ENCODE measurements at regions not wholly inside any gene's neighbourhood (a gene's known extent, or its start where the extent isn't known, plus 50 kb on each side); places are given as distances from the start of the nearest gene placed in this dataset.
A peak's percentile ranks its signal among the peaks of the same experiment; 100 is the strongest.

- WGBS, 2 experiments (ENCODE audit: low coverage in 1 of 2, low lambda C conversion rate in 2 of 2, missing lambda C conversion rate in 2 of 2) = 77 to 83% methylated on average over 3 of the region's 3 CpGs
- no peaks in the 10 kb centered on the region for H3K36me3 ChIP-seq (ENCODE audit: low read depth)
Observed at GRCh38 chr1:78765489-78765888, 115.9 kb downstream of the IFI44 start.

GRCh38 chr1:78779831-78780230 is 130.2 kb downstream of the IFI44 start:
- H3K4me1 ChIP-seq (ENCODE audit: insufficient read depth) = no peaks in the 10 kb centered on the region
- H3K36me3 ChIP-seq (ENCODE audit: low read depth) = no peaks in the 10 kb centered on the region
- no peaks in the 10 kb centered on the region for H3K9me2 ChIP-seq (ENCODE audit: insufficient read depth)
- H3K9ac ChIP-seq = no peak overlapping the region
- peak; percentile 30 for DNase-seq
- no peaks in the 10 kb centered on the region for H3K9me3 ChIP-seq (ENCODE audit: low read depth)
- in situ Hi-C loops (cut with MboI) = no loop called here
- WGBS, 2 experiments (ENCODE audit: low coverage in 1 of 2, low lambda C conversion rate in 2 of 2, missing lambda C conversion rate in 2 of 2) = 60 to 63% methylated on average over 2 of the region's 2 CpGs
- no peaks in the 10 kb centered on the region for H4K20me1 ChIP-seq (ENCODE audit: insufficient read depth)
- H3K27me3 ChIP-seq (replicated peaks; ENCODE audit: insufficient read depth) = no peaks in the 10 kb centered on the region
- no peak overlapping the region for H3K4me3 ChIP-seq
- H3K4me2 ChIP-seq (ENCODE audit: unreplicated experiment) = no peak overlapping the region
- H2AFZ ChIP-seq = no peak overlapping the region
- H3F3A ChIP-seq (ENCODE audit: insufficient read depth) = no peaks in the 10 kb centered on the region
- no peak for TF ChIP-seq EZH2phosphoT487 (IDR thresholded peaks at IDR 0.05; ENCODE audit: insufficient read depth, low read depth)
- no peak for TF ChIP-seq EZH2 (IDR thresholded peaks at IDR 0.05; ENCODE audit: insufficient read depth, poor library complexity, severe bottlenecking)
- H3K27ac ChIP-seq = no peak overlapping the region
- no peaks in the 10 kb centered on the region for H3K79me2 ChIP-seq (ENCODE audit: insufficient read depth)

More at GRCh38 chr1:78765489-78765888, 115.9 kb downstream of the IFI44 start:
- H3K4me3 ChIP-seq = no peak overlapping the region
- no peak overlapping the region for H3K4me2 ChIP-seq (ENCODE audit: unreplicated experiment)
- no peak overlapping the region for H2AFZ ChIP-seq
- no peaks in the 10 kb centered on the region for H4K20me1 ChIP-seq (ENCODE audit: insufficient read depth)
- peaks cover 4% of the 10 kb centered on the region for H3K9me3 ChIP-seq (ENCODE audit: low read depth)
- no peak overlapping the region for H3K27ac ChIP-seq
- TF ChIP-seq EZH2 (IDR thresholded peaks at IDR 0.05; ENCODE audit: insufficient read depth, poor library complexity, severe bottlenecking) = no peak
- TF ChIP-seq EZH2phosphoT487 (IDR thresholded peaks at IDR 0.05; ENCODE audit: insufficient read depth, low read depth) = no peak
- no peaks in the 10 kb centered on the region for H3K79me2 ChIP-seq (ENCODE audit: insufficient read depth)
- H3K27me3 ChIP-seq (replicated peaks; ENCODE audit: insufficient read depth) = no peaks in the 10 kb centered on the region
- no peak for DNase-seq
- in situ Hi-C loops (cut with MboI) = no loop called here
- H3K4me1 ChIP-seq (ENCODE audit: insufficient read depth) = no peaks in the 10 kb centered on the region
- no peaks in the 10 kb centered on the region for H3F3A ChIP-seq (ENCODE audit: insufficient read depth)
- H3K9me2 ChIP-seq (ENCODE audit: insufficient read depth) = no peaks in the 10 kb centered on the region; the same call in 1 of the 2 replicates
- H3K9ac ChIP-seq = no peak overlapping the region

DNA sequence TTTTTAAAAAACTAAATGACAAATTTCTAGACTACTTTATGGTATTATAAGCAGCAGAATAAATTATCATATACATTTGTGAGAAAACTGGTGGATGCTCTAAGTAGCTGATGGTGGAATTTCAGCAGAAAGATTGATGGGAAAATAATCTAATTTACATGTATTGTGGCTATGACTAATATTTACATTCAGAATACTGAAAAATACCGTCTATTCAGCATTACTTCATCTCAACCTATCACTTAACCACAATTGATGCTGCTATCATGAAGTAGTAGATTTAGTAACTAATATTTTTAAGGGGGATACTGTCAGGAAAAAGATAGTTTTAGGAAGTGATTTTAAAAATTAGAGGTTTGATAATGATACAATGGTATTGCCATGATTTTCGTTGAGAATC is 137.9 kb downstream of the IFI44 start:
- no peaks in the 10 kb centered on the region for H3K27me3 ChIP-seq (replicated peaks; ENCODE audit: insufficient read depth)
- no peak overlapping the region for H3K9ac ChIP-seq
- no peaks in the 10 kb centered on the region; the same call in 1 of the 2 replicates for H3K9me2 ChIP-seq (ENCODE audit: insufficient read depth)
- no peak for TF ChIP-seq EZH2phosphoT487 (IDR thresholded peaks at IDR 0.05; ENCODE audit: insufficient read depth, low read depth)
- H3K36me3 ChIP-seq (ENCODE audit: low read depth) = no peaks in the 10 kb centered on the region
- H3F3A ChIP-seq (ENCODE audit: insufficient read depth) = no peaks in the 10 kb centered on the region
- peaks cover 9% of the 10 kb centered on the region for H3K9me3 ChIP-seq (ENCODE audit: low read depth)
- WGBS, 2 experiments (ENCODE audit: low coverage in 1 of 2, low lambda C conversion rate in 2 of 2, missing lambda C conversion rate in 2 of 2) = 24 to 26% methylated on average over 2 of the region's 2 CpGs
- no peak for DNase-seq
- no peaks in the 10 kb centered on the region for H3K79me2 ChIP-seq (ENCODE audit: insufficient read depth)
- H3K4me1 ChIP-seq (ENCODE audit: insufficient read depth) = no peaks in the 10 kb centered on the region
- no peak overlapping the region for H2AFZ ChIP-seq
- H3K4me2 ChIP-seq (ENCODE audit: unreplicated experiment) = no peak overlapping the region
- no peak overlapping the region for H3K4me3 ChIP-seq
- no peak overlapping the region for H3K27ac ChIP-seq
- in situ Hi-C loops (cut with MboI) = no loop called here
- H4K20me1 ChIP-seq (ENCODE audit: insufficient read depth) = no peaks in the 10 kb centered on the region

DNA sequence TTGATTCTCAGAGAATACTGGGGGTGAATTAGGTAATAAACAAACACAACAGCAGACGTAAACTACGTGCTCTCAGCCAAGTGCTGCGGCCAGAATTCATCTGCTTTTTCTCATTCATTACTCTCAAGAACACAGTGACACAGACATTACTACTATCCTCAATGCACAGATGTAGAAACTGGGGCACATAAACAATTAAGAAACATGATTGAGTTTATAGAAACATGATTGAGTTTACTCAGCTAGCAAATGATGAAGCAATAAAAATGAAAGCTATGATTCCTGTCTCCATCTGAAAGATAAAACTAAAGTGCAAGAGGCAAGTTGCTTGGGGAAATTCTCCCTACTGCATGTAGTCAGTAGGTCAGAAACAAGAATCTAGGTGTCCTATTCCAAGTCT is 140.5 kb downstream of the IFI44 start:
- no peak overlapping the region for H3K9ac ChIP-seq
- no peaks in the 10 kb centered on the region for H4K20me1 ChIP-seq (ENCODE audit: insufficient read depth)
- H3F3A ChIP-seq (ENCODE audit: insufficient read depth) = no peaks in the 10 kb centered on the region
- in situ Hi-C loops (cut with MboI) = no loop called here
- no peak for TF ChIP-seq EZH2phosphoT487 (IDR thresholded peaks at IDR 0.05; ENCODE audit: insufficient read depth, low read depth)
- no peak for TF ChIP-seq EZH2 (IDR thresholded peaks at IDR 0.05; ENCODE audit: insufficient read depth, poor library complexity, severe bottlenecking)
- peak overlapping the region; percentile 26; the same call in 1 of the 2 replicates for H2AFZ ChIP-seq
- H3K4me1 ChIP-seq (ENCODE audit: insufficient read depth) = no peaks in the 10 kb centered on the region
- H3K79me2 ChIP-seq (ENCODE audit: insufficient read depth) = no peaks in the 10 kb centered on the region
- peaks cover 9% of the 10 kb centered on the region for H3K9me3 ChIP-seq (ENCODE audit: low read depth)
- no peaks in the 10 kb centered on the region for H3K36me3 ChIP-seq (ENCODE audit: low read depth)
- no peak overlapping the region for H3K4me2 ChIP-seq (ENCODE audit: unreplicated experiment)
- no peak overlapping the region for H3K27ac ChIP-seq
- no peak for DNase-seq
- no peaks in the 10 kb centered on the region; the same call in 1 of the 2 replicates for H3K9me2 ChIP-seq (ENCODE audit: insufficient read depth)
- no peak overlapping the region for H3K4me3 ChIP-seq
- WGBS, 2 experiments (ENCODE audit: low coverage in 1 of 2, low lambda C conversion rate in 2 of 2, missing lambda C conversion rate in 2 of 2) = 41 to 50% methylated on average over 3 of the region's 3 CpGs
- no peaks in the 10 kb centered on the region for H3K27me3 ChIP-seq (replicated peaks; ENCODE audit: insufficient read depth)

GRCh38 chr1:78792756-78793155 is 143.1 kb downstream of the IFI44 start:
- in situ Hi-C loops (cut with MboI) = no loop called here
- no peaks in the 10 kb centered on the region for H3K9me2 ChIP-seq (ENCODE audit: insufficient read depth)
- no peaks in the 10 kb centered on the region for H3K36me3 ChIP-seq (ENCODE audit: low read depth)
- 29 to 45% methylated on average over 1 of the region's 1 CpG for WGBS, 2 experiments (ENCODE audit: low coverage in 1 of 2, low lambda C conversion rate in 2 of 2, missing lambda C conversion rate in 2 of 2)
- no peaks in the 10 kb centered on the region for H3F3A ChIP-seq (ENCODE audit: insufficient read depth)
- no peaks in the 10 kb centered on the region for H3K79me2 ChIP-seq (ENCODE audit: insufficient read depth)
- H3K4me2 ChIP-seq (ENCODE audit: unreplicated experiment) = no peak overlapping the region
- H3K9ac ChIP-seq = no peak overlapping the region
- H3K27ac ChIP-seq = no peak overlapping the region
- no peaks in the 10 kb centered on the region for H4K20me1 ChIP-seq (ENCODE audit: insufficient read depth)
- no peaks in the 10 kb centered on the region for H3K4me1 ChIP-seq (ENCODE audit: insufficient read depth)
- H3K27me3 ChIP-seq (replicated peaks; ENCODE audit: insufficient read depth) = no peaks in the 10 kb centered on the region
- peaks cover 9% of the 10 kb centered on the region for H3K9me3 ChIP-seq (ENCODE audit: low read depth)
- DNase-seq = no peak
- no peak for TF ChIP-seq EZH2 (IDR thresholded peaks at IDR 0.05; ENCODE audit: insufficient read depth, poor library complexity, severe bottlenecking)
- TF ChIP-seq EZH2phosphoT487 (IDR thresholded peaks at IDR 0.05; ENCODE audit: insufficient read depth, low read depth) = no peak
- no peak overlapping the region for H2AFZ ChIP-seq
- H3K4me3 ChIP-seq = no peak overlapping the region

Measured in GM23248 (cell line).